ENCODE measurements at regions not wholly inside any gene's neighbourhood (a gene's known extent, or its start where the extent isn't known, plus 50 kb on each side); places are given as distances from the start of the nearest gene placed in this dataset.

DNA sequence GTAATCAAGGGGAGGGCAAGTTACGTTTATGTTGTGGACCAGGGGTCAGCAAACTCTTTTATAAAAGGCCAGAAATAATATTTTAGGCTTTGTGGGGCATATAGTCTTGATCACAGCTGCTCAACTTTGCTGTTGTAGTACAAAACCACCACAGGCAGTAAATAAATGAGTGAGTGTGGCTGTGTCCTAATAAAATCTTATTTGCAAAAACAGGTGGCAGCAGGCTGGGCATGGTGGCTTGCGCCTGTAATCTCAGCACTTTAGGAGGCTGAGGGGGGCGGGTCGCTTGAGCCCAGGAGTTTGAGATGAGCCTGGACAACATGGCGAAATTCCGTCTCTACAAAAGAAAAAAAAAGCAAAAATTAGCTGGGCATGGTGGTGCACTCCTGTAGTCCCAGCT is 57.9 kb upstream of the NUP160 start:
- DNase-seq (ENCODE audit: low spot score) = no peak
- H3K27me3 ChIP-seq (replicated peaks; ENCODE audit: insufficient read depth, low read depth, low read length, poor library complexity) = no peaks in the 10 kb centered on the region
- no peak overlapping the region for H3K4me3 ChIP-seq (ENCODE audit: low read depth, low read length, poor library complexity, severe bottlenecking)
- H3K4me1 ChIP-seq (ENCODE audit: insufficient read depth, low read length, poor library complexity, severe bottlenecking) = no peaks in the 10 kb centered on the region
- intact Hi-C loops (cut with micrococcal nuclease; ENCODE audit: unreplicated experiment) = no loop called here
- BruUV-seq (replicated peaks) = no TSS peak
- no peaks in the 10 kb centered on the region for H3K9me3 ChIP-seq (ENCODE audit: low read depth, low read length, poor library complexity, severe bottlenecking)
- POLR2A ChIA-PET (ENCODE audit: low non-redundant PET) = no interaction called here
- TF ChIP-seq, protein P1, sequence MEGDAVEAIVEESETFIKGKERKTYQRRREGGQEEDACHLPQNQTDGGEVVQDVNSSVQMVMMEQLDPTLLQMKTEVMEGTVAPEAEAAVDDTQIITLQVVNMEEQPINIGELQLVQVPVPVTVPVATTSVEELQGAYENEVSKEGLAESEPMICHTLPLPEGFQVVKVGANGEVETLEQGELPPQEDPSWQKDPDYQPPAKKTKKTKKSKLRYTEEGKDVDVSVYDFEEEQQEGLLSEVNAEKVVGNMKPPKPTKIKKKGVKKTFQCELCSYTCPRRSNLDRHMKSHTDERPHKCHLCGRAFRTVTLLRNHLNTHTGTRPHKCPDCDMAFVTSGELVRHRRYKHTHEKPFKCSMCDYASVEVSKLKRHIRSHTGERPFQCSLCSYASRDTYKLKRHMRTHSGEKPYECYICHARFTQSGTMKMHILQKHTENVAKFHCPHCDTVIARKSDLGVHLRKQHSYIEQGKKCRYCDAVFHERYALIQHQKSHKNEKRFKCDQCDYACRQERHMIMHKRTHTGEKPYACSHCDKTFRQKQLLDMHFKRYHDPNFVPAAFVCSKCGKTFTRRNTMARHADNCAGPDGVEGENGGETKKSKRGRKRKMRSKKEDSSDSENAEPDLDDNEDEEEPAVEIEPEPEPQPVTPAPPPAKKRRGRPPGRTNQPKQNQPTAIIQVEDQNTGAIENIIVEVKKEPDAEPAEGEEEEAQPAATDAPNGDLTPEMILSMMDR (conservative IDR thresholded peaks at IDR 0.05; ENCODE audit: low read depth, low read length) = no peak
- TF ChIP-seq EZH2 (IDR thresholded peaks at IDR 0.05; ENCODE audit: borderline replicate concordance, low read depth, low read length, poor library complexity, severe bottlenecking) = no peak
- CTCF ChIA-PET = no interaction called here
- no peaks in the 10 kb centered on the region for H3K36me3 ChIP-seq (ENCODE audit: insufficient read depth, low read length, poor library complexity, severe bottlenecking)
- H3K27ac ChIP-seq (ENCODE audit: low read depth, low read length, poor library complexity, severe bottlenecking) = no peak overlapping the region

DNA sequence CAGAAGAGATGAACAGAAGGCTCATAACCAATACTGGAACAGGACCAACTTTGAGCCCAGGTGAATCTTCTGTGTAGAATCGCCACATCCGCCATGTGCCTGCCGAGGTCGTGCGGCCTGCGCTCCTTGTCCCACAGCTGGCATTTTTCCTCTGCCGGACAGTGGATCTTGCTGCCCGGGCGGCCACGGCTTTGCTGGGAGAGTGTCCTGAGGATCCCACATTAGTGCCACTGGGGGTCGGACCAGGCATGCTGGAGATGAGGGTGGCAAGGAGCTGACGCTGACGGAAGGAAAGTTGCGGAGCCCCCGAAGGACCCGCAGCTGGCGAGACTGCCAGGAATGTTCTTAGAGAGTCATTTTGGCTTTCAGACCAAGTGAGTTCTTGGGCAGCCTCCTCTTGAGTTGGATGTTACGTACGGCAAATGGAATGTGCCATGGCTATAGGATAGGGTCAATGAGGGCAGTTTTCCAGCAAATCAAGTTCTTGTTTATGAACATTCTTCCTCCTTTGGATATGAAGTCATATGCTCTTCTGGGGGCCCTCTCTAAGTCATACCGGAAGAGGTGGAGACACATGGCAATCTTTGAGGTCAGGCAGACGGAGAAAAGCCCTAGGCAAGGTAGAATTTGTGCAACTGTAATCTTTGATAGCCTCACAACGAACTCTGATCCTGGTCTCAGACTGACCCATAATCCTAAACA is 57.4 kb upstream of the NUP160 start:
- Histone ChIP-seq H3K36me3 (ENCODE audit: insufficient read depth, low read length, poor library complexity, severe bottlenecking) (no peaks in the 10 kb centered on the region), H3K4me1 (ENCODE audit: insufficient read depth, low read length, poor library complexity, severe bottlenecking) (no peaks in the 10 kb centered on the region), H3K27ac (ENCODE audit: low read depth, low read length, poor library complexity, severe bottlenecking) (no peak overlapping the region), H3K9me3 (ENCODE audit: low read depth, low read length, poor library complexity, severe bottlenecking) (no peaks in the 10 kb centered on the region), H3K4me3 (ENCODE audit: low read depth, low read length, poor library complexity, severe bottlenecking) (no peak overlapping the region), H3K27me3 (replicated peaks; ENCODE audit: insufficient read depth, low read depth, low read length, poor library complexity) (no peaks in the 10 kb centered on the region)
- no peak for TF ChIP-seq EZH2 (IDR thresholded peaks at IDR 0.05; ENCODE audit: borderline replicate concordance, low read depth, low read length, poor library complexity, severe bottlenecking)
- TF ChIP-seq, protein P1 (conservative IDR thresholded peaks at IDR 0.05; ENCODE audit: low read depth, low read length) = no peak
- no TSS peak for BruUV-seq (replicated peaks)
- intact Hi-C loops (cut with micrococcal nuclease; ENCODE audit: unreplicated experiment) = no loop called here
- POLR2A ChIA-PET (ENCODE audit: low non-redundant PET) = no interaction called here
- no peak for DNase-seq (ENCODE audit: low spot score)
- CTCF ChIA-PET = no interaction called here

DNA sequence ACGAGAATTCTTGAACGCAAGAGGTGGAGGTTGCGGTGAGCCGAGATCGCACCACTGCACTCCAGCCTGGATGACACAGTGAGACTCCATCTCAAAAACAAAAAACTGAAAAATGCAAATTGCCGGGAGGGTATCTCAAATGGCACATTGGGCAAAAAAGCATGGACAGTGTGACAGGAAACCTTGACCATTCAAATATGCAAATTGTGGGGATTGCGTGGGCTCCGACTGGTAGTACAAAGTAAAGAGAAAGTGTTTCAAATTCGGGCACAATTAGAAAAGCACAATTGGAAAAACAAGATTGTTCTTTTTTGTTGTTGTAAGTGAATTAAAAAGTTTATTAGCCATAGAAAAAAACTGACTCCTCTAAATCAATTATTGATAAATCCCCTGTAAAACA is 56.7 kb upstream of the NUP160 start:
- H3K36me3 ChIP-seq (ENCODE audit: insufficient read depth, low read length, poor library complexity, severe bottlenecking) = no peaks in the 10 kb centered on the region
- H3K27ac ChIP-seq (ENCODE audit: low read depth, low read length, poor library complexity, severe bottlenecking) = no peak overlapping the region
- intact Hi-C loops (cut with micrococcal nuclease; ENCODE audit: unreplicated experiment) = no loop called here
- ChIA-PET POLR2A (ENCODE audit: low non-redundant PET) (interaction anchor here (0.6 kb wide), 1 partner anchor 188 kb away, joined by 8 read pairs; no protein-coding TSS in a partner anchor), CTCF (no interaction called here)
- H3K27me3 ChIP-seq (replicated peaks; ENCODE audit: insufficient read depth, low read depth, low read length, poor library complexity) = no peaks in the 10 kb centered on the region
- no peaks in the 10 kb centered on the region for H3K9me3 ChIP-seq (ENCODE audit: low read depth, low read length, poor library complexity, severe bottlenecking)
- no TSS peak for BruUV-seq (replicated peaks)
- no peak for DNase-seq (ENCODE audit: low spot score)
- no peaks in the 10 kb centered on the region for H3K4me1 ChIP-seq (ENCODE audit: insufficient read depth, low read length, poor library complexity, severe bottlenecking)
- H3K4me3 ChIP-seq (ENCODE audit: low read depth, low read length, poor library complexity, severe bottlenecking) = no peak overlapping the region
- TF ChIP-seq, protein P1 (conservative IDR thresholded peaks at IDR 0.05; ENCODE audit: low read depth, low read length) = no peak
- no peak for TF ChIP-seq EZH2 (IDR thresholded peaks at IDR 0.05; ENCODE audit: borderline replicate concordance, low read depth, low read length, poor library complexity, severe bottlenecking)
